ENCODE measurements at regions not wholly inside any gene's neighbourhood (a gene's known extent, or its start where the extent isn't known, plus 50 kb on each side); places are given as distances from the start of the nearest gene placed in this dataset.
"Not testable (repeated sequence)": the region's sequence is repeated elsewhere in the genome, so short reads cannot be mapped to it uniquely, and the experiment has no call there.

GRCh38 chr2:195533771-195534642, 123.0 kb upstream of the SLC39A10 start:
- no peak overlapping the region for H3K4me3 ChIP-seq (ENCODE audit: low read depth, poor library complexity, severe bottlenecking)
- TF ChIP-seq POLR2A (IDR thresholded peaks at IDR 0.05) (no peak), CTCF (IDR thresholded peaks at IDR 0.05) (no peak)
- WGBS, 2 donors = 41 to 46% methylated on average over 8 of the region's 8 CpGs
- intact Hi-C loops (cut with DNase I; ENCODE audit: low total_unique reads) = no loop called here
- DNase-seq (ENCODE audit: low spot score in 2 of 2) = peak in 1 of 2 donors; percentile 34

DNA sequence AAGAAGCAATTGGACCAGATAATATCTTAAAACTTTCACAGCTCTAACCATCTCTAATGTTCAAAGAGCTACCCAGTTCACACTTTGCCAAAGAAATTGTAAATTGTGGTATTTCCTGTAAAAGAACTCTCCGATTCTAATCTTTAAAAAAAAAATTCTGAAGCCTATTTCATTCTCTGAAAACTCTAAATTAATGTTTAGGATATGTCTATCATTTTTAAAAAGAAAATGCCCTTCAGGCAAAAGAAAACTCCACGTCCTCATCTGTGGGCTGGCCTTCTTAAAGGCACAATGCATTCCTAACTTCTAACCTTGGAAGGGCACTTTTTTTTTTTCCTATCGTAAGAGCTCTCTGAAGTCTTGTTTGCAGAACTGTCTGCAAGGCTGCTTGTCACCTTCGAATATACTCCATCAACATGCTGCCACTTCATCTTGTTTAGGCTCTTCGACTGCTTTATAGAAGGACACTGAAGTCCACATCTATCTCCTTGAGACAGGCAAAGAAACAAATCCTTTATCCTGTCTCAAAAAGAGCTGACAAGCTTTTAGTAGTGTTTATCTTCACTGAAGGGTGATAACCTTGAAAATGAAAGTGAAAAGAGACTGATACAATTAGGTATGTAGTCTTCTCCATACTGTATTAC, 124.3 kb upstream of the SLC39A10 start:
- TF ChIP-seq POLR2A (IDR thresholded peaks at IDR 0.05) (no peak), CTCF (IDR thresholded peaks at IDR 0.05) (no peak)
- no peak overlapping the region for H3K4me3 ChIP-seq (ENCODE audit: low read depth, poor library complexity, severe bottlenecking)
- WGBS, 2 donors = 11 to 21% methylated on average over 5 of the region's 5 CpGs
- intact Hi-C loops (cut with DNase I; ENCODE audit: low total_unique reads) = no loop called here
- DNase-seq (ENCODE audit: low spot score in 2 of 2) = no peak

DNA sequence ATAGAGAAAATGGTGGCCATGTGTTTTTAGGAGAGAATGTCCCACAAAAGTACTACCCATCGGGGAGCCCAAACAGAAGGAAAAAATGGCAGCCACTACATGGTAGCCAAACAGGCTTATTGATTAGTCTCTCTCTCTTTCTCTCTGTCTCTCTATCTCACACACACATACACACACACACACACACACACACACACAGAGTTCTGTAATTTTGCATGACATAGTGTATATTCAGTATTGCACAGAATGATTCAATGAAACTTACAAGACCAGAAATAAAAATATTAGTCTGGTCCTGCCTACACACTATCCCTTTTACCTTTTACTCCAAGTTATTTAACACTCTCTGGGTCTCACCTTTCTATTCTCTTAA, 124.8 kb upstream of the SLC39A10 start:
- WGBS, 2 donors = 93 to 97% methylated on average over 1 of the region's 1 CpG
- DNase-seq (ENCODE audit: low spot score in 2 of 2) = no peak
- H3K4me3 ChIP-seq (ENCODE audit: low read depth, poor library complexity, severe bottlenecking) = no peak overlapping the region
- intact Hi-C loops (cut with DNase I; ENCODE audit: low total_unique reads) = no loop called here
- TF ChIP-seq POLR2A (IDR thresholded peaks at IDR 0.05) (no peak), CTCF (IDR thresholded peaks at IDR 0.05) (no peak)

DNA sequence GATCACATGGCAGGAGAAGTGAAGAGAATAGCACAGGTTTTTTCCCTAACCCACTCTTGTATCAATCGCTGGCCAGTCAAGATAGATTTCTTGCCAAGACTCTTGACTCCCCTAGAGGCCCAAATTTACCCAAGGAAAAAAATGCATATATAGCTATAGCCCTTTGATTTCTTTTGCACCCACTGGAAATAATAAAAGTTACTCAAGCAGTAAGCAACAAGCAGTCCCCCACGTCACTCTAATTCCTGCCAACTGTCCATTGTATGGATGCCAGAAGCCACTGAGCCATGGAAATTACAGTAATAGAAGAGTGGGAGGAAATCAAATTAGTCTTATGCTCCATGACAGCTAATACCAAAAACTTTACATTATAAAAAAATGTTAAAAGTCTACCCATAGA, 125.3 kb upstream of the SLC39A10 start:
- DNase-seq (ENCODE audit: low spot score in 2 of 2) = no peak
- intact Hi-C loops (cut with DNase I; ENCODE audit: low total_unique reads) = no loop called here
- 50 to 63% methylated on average over 2 of the region's 2 CpGs for WGBS, 2 donors
- no peak overlapping the region for H3K4me3 ChIP-seq (ENCODE audit: low read depth, poor library complexity, severe bottlenecking)
- TF ChIP-seq CTCF (IDR thresholded peaks at IDR 0.05) (no peak), POLR2A (IDR thresholded peaks at IDR 0.05) (no peak)

GRCh38 chr2:195523242-195523641, 133.8 kb upstream of the SLC39A10 start:
- 84 to 87% methylated on average over 10 of the region's 10 CpGs for WGBS, 2 donors
- DNase-seq (ENCODE audit: low spot score in 2 of 2); intact Hi-C loops (cut with DNase I; ENCODE audit: low total_unique reads); H3K4me3 ChIP-seq (ENCODE audit: low read depth, poor library complexity, severe bottlenecking): not testable (repeated sequence)

GRCh38 chr2:195521589-195521988, 135.4 kb upstream of the SLC39A10 start:
- TF ChIP-seq POLR2A (IDR thresholded peaks at IDR 0.05) = no peak
- intact Hi-C loops (cut with DNase I; ENCODE audit: low total_unique reads) = no loop called here
- WGBS, 2 donors = 48 to 55% methylated on average over 3 of the region's 3 CpGs
- H3K4me3 ChIP-seq (ENCODE audit: low read depth, poor library complexity, severe bottlenecking) = no peak overlapping the region
- no peak for DNase-seq (ENCODE audit: low spot score in 2 of 2)

Data from lower leg skin (tissue), 4 donors.